ENCODE measurements at regions not wholly inside any gene's neighbourhood (a gene's known extent, or its start where the extent isn't known, plus 50 kb on each side); places are given as distances from the start of the nearest gene placed in this dataset.
A peak's percentile ranks its signal among the peaks of the same experiment; 100 is the strongest.
"Not testable (repeated sequence)": the region's sequence is repeated elsewhere in the genome, so short reads cannot be mapped to it uniquely, and the experiment has no call there.

DNA sequence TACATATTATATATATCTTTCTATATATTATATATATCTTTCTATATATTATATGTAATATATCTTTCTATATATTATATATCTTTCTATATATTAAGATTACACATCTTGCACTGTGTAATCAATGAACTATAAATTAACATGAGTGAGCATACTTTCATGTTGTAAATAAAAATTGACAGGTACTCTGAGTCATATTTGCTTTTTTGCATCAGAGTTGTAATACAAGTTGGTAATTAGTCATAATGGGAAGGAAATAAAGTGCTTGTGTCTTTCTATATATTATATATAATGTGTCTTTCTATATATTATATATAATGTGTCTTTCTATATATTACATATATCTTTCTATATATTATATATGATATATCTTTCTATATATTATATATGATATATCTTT, 172.5 kb upstream of the MAGI2 start:
- not testable (repeated sequence) for DNase-seq (ENCODE audit: low spot score)

DNA sequence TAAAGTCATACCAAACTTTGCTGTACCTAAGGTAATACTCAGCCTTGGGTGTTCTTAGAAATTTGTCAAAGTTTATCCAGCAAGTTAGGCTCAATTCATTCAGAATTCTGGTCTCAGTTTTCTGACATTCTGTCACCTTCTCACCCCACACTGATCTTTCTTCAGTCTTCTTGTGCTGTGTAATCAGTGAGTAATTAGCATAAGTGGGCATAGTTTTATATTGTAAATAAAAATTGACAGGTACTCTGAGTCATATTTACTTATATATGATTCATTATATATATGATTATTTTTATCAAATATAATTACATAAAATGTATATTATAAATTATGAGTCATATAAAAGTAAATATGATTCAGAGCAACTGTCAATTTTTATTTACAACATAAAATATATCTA, 170.9 kb upstream of the MAGI2 start:
- DNase-seq (ENCODE audit: low spot score) = no peak

DNA sequence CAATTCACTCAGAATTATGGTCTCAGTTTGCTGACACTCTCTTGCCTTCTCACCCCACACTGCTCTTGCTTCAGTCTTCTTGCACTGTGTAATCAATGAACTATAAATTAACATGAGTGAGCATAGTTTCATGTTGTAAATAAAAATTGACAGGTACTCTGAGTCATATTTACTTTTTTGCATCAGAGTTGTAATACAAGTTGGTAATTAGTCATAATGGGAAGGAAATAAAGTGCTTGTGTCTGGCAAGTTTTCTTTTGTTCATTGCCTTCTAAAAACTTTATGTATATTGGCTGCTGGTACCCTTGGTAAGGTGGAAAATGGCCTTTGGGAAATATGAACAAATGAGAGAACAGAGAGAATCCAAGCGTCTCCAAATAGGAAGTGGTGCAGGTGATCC, 169.3 kb upstream of the MAGI2 start:
- DNase-seq (ENCODE audit: low spot score) = no peak

DNA sequence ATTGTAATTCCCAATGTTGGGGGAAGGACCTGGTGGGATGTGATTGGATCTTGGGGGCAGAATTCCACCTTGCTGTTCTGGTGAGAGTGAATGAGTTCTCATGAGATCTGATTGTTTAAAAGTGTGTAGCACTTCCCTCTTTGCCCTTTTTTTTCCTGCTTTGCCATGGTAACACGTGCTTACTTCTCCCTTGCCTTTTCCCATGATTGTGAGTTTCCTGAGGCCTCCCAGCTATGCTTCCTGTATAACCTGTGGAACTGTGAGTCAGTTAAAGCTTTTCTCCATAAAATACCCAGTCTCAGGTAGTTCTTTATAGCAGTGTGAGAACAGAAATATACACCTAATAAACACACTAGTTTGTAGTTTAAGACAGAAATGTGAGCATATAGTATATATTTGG, 166.8 kb upstream of the MAGI2 start:
- DNase-seq (ENCODE audit: low spot score) = no peak

DNA sequence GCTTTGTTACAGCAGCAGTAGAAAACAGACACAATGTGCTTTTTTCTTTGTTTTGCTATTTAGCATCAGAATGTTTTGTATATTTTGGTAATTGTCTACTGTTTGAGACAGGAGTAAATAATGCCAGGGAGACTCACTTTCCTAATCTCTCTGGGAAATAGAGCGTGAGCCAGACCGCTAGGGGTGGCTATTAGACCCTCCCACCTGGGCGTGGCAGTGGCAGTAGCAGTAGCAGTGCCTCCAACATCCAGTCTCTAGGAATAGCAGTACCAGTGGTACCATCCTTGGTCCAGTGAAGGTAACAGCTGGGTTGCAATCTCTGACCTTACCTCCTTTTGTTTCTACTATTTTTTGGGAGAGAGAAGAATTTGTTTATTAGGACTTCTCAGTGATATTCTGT, 165.7 kb upstream of the MAGI2 start:
- DNase-seq (ENCODE audit: low spot score) = no peak

DNA sequence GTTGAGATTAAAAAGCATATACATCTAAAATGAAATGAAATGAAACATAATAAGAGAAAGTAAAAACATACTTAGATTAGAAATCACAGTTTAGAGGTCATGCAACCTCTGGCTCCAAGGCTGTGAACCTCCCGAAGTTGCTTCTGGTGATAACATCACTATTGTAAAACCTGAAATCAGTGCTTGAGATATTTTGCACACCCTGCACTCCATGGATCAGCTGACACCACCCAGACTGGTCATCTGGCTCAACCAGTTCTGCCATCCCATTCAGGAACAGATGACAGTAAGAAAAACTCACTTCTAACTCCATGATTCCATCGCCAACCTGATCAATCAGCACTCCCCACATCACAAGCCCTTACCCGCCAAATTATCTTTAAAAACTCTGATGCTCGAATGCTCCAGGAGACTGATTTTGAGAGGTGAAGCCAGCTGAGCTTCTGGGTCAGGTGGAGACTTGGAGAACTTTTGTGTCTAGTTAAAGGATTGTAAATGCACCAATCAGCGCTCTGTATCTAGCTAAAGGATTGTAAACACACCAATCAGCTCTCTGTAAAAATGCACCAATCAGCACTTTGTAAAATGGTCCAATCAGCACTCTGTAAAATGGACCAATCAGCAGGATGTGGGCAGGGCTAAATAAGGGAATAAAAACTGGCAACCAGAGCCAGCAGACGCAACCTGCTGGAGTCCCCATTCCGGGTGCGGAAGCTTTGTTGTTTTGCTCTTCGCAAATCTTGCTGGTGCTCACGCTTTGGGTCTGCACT, 162.6 kb upstream of the MAGI2 start:
- DNase-seq (ENCODE audit: low spot score) = no peak

DNA sequence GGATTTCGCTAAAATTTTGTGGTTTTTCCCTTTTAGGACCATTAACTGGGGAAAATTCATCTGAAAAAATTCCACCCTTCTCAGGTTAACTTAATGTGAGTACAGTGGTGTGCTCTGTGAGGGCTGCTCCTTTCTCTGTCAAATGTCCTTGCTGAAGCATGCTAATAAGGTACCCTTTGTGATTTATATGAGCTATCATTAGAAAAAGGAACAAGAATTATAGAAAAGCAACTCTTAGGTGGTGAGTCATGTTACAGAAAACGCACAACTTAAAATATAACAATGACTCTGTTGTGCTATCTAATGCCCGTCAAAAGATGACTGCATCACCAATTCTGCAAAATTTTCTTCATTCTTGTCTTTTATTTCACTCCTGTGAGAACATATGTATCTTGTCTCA, 162.0 kb upstream of the MAGI2 start:
- no peak for DNase-seq (ENCODE audit: low spot score)

DNA sequence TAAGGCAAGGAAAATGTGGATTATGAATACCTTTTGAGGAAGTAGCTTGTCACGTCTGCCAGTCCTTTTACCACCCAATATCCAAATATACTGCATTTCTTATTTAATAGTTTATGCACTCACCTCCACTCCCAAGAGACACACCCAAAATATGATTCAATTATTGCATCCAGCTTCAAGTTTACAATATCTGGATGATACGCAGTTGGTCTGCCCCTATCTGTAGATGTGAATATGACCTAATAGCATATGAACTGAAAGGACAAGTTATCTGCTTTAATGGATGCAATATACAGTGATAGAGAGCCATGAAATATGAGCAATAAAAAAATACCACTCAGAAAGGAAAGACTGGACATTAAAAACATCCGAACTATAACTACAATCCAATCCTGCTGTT, 159.4 kb upstream of the MAGI2 start:
- no peak for DNase-seq (ENCODE audit: low spot score)

DNA sequence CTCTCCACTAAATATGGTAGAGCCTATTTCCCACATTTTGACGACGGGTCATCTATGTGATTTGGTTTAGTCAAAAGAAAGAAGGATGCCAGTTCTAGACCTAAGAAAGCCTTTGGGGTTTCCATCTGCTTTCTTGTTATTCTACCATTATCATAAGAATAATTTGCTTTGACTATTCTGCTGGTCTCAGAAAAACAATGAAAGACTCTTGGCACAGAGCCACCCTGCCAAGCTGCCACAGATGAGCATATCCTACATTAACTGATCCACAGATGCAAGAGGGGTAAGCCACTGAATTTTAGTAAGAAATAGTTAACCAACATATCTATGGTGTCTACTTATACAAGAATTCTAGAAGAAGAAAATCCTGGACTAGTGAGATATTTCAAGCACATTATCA, 158.6 kb upstream of the MAGI2 start:
- peak; percentile 17 for DNase-seq (ENCODE audit: low spot score)

DNA sequence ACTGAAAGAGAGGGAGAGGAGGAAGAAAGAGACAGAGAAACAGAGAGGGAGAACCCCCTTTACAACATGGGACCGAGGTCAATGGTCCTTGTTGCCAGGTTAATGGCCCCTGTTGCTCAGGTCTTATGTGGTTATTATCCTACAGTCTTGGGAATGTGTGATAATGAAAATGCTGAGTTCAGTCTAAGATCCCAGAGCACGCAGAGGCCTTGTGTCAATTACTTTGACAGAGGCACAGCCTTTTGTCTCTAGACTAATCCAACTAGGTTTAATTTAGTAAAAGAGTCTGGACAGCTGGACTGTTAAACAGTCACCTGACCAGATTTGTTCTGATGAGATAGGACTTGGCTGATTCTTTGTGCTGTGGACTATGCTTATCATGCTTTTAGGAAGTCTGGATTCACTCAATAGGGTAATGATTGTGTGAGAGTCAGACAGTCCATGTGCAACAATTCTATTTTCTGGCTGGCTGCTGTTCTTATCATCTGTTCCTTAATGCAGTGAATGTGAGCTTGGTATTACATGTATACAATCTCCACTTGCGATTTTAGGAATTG, 157.4 kb upstream of the MAGI2 start:
- DNase-seq (ENCODE audit: low spot score) = no peak

DNA sequence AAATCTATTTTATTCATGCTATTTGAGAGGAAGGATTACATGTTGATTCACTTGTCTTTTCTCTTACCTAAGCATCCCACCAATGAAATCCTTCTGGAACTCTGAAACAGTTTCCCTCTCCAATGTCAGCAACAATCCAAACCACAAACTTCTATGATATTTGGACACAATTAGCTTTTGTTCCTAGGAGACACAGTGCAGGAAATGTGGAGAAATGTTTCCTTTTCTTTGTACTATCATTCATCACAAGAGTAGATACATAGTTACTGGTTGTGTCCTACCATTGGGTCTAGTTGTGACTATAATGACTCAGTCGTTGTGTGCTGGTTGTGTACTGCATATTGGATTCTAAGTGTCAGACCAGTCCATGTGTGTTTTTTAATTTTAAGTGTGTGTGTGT, 156.8 kb upstream of the MAGI2 start:
- no peak for DNase-seq (ENCODE audit: low spot score)

DNA sequence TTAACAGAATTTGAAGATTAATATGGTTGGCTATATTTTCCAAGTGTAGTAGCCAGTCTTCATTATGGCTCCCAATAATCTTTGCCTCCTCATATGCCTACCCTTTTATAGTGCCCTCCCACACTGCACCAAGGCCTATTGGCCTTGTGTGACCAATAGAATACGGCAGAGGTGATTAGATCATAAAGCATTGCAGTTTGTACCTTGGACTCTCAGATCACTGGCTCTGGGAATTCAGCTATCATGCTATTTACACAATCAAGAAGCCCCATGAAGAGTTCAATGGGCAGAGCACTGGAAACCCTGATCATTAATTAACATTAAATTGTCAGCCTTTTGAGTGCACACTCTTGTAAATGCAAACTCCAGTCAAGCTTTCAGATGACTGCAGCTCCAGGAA, 154.5 kb upstream of the MAGI2 start:
- DNase-seq (ENCODE audit: low spot score) = no peak

DNA sequence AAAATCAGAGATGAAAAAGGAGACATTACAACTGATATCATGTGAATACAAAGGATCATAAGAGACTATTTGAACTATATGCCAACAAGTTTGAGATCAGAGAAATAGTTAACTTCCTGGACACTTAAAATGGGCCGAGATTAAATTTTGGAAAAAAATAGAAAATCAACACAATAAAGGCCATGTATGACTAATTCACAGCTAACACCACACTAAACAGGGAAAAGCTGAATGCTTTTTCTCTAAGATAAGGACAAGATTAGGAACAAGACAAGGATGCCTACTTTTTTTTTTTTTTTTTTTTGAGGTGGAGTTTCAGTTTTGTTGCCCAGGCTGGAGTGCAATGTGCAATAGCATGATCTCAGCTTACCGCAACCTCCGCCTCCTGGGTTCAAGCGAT, 151.4 kb upstream of the MAGI2 start:
- no peak for DNase-seq (ENCODE audit: low spot score)

DNA sequence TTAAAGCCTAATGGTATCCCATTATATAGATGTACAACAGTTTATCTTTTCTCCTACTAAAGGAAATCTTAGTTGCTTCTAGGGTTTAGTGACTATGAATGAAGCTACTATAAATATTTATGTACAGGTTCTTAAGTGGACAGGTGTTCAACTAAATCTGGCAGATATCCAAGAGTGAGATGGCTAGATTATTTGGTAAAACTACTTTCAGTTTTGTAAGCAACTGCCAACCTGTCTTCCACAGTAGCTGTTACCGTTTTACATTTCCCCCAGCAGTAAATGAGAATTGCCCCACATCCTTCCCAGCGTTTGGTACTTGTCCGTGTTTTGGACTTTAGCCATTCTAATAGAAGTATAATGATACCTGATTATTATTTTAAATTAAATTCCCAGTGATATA, 144.9 kb upstream of the MAGI2 start:
- no peak for DNase-seq (ENCODE audit: low spot score)

DNA sequence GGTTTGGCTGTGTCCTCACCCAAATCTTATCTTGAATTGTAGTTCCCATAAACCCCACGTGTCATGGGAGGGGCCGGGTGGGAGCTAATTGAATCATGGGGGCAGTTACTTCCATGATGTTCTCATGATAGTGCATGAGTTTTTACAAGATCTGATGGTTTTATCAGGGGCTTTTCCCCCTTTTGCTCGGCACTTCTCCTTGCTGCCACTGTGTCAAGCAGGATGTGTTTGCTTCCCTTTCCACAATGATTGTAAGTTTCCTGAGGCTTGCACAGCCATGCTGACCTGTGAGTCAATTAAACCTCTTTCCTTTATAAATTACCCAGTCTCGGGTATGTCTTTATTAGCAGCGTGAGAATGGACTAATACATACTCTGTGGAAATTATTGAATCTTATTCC, 141.2 kb upstream of the MAGI2 start:
- not testable (repeated sequence) for DNase-seq (ENCODE audit: low spot score)

DNA sequence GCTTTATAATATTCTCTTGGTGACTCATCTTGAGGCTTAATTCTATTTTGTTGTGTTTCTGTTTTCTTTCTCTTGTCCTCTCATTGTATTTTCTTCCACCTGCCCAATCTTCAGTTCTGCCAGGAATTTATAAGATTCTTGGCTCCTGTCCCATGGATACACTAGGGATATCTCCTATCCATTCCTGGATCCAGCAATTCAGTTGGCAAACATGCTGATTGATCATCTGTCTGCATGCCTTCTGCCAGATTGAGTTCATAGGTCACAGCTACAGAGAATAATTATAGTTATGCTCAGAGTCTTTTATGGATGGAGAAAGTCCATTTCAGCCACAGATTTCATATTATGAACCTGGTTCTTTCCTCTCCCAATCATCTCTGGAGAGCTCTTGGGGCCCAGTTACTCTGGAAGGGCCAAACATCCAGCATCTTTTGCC, 140.4 kb upstream of the MAGI2 start:
- no peak for DNase-seq (ENCODE audit: low spot score)

DNA sequence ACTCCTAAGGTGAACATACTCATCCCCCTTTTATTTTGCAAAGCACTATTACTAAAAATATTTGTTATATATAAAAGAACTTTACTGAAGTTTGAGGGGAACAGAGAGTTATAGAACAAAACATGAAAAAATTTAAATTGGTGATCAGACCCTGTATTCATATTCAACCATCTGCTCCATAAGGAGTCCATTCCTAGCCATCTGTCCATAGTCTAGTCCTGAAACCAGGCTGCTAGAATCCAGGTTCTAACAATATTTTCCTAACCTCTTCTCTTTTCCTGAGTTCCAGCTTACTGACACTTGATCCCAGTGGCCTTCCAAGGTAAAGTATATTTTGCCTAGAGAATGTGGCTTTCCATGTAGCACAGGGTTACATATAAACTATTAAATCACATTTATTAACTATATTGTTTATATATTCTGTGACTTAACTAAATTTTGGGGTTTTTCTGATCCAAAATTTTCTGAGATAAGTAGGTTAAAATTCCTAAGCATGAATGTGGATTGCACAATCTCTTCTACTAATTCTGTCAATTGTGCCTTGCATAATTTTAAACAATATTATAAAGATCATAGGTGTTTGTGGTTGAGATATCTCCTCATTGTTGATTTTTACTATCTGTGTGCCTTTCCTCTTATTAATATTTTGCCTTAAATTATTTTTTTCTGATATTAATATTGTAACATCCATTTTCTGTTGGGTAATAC, 137.6 kb upstream of the MAGI2 start:
- DNase-seq (ENCODE audit: low spot score) = no peak

DNA sequence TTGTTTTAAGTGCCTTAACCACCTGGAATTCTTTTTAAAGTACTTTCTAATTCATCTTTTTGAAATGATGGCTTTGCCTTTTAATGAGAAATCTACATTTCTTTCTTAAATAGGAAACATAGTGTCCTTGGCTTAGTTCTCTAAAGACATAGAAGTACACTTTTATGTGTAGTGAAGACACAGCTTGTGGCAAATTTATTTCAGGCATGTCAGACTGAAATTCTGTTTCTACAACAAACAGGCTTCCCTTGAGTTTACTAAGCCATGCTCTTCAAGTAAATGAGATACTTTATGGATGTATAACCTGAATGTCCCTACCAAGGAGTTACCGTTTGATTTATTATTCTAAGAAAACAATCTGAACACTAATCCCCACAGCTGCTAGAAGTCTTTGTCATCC, 136.9 kb upstream of the MAGI2 start:
- DNase-seq (ENCODE audit: low spot score) = no peak

DNA sequence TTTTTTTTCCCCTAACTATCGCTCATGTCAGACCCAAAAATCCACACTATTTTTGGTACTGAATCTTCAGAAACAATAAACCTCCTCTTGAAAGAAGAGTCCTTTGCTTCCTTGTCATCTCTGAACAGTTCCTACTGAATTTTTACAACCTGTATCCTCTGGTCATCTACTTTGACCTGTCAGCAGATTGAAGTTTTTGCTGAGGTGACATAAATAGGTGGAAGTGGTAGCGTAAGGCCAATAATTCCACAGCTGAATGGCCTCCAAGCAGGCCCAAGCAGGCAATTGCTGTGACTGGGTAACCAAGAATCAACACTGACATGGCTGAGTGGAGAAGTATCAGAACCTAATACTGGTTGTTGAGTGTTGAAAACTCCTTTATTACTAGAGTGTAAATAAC, 117.4 kb upstream of the MAGI2 start:
- no peak for DNase-seq (ENCODE audit: low spot score)

DNA sequence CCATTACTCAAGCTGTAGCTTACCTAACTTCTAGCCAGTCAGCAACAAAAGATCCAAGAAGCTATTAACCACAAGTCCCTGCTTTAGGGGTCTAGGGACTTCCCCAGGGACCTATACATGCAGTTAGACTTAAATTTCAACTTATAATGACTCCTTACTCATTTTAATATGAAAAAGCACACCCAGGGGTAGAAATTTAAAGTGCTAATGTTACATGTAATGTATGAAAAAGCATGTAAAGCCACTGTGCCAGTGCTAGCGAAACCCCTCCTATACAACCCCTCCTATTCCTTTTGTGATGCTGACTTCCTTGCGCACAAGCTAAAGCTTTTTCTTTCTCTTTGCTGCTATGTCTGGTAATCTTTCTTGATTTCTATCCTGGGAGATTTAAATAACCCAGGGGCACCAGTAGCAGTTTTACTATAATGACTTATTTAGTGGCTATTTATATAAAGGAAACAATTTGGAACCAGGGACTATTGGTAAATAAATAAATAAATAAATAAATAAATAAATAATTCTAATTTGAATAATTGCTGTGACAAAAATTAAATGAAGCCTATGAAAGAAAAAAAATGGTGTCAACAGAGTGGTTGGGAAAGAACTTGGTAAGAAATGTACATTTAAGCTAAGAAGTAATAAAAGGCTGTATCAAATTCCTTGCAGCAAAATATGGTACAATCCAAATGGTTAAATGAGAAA, 110.5 kb upstream of the MAGI2 start:
- DNase-seq (ENCODE audit: low spot score) = no peak

DNA sequence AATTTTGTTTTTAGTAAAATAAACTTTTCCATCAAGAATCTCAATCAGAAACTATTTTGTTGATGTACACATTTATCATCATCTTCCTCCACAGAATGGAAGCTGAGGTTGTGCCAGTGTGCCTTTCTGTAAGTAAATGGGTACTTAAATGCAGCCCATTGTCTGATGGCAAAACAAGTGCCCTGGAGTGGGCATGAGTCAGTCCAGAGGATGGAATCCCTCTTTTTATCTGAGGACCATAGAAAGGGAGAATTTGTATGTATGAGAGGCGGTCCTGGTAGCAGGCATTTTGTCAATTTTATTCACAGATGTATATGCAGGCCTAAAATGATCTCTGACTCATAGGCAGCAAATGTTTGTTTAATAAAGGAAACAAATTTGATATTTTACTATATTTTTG, 102.1 kb upstream of the MAGI2 start:
- DNase-seq (ENCODE audit: low spot score) = no peak

DNA sequence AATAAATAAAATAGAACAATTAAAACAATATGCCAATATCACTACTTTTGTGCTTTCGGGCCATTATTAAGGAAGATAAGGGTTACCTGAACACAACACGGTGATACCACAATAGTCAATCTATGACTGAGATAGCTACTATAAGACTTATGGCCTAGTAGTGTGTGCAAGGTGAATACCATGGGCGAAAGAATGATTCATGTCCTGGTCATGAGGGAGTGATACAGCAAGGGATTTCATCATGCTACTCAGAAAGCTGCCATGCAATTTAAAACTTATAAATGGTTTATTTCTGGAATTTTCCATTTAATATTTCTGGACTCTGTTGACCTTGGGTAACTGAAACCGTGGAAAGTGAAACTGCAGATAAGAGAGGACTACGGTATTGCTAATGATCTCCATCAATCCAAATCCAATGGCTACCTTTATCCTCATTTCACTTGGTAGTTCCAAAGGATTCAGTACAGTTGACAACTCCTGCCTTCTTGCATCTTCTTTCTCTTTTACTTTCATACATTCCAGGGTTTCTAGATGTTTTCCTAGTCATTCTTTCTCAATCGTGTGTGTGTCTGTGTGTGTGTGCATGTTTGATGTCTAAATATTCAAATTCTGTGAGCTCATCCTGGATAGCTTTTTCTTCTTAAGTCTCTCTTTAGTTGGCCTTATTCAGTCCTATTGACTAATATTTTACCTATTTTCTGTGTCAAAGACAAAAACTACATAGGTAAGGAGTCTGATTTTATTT, 100.5 kb upstream of the MAGI2 start:
- DNase-seq (ENCODE audit: low spot score) = no peak
